ENCODE measurements at regions not wholly inside any gene's neighbourhood (a gene's known extent, or its start where the extent isn't known, plus 50 kb on each side); places are given as distances from the start of the nearest gene placed in this dataset.
"Not testable (repeated sequence)": the region's sequence is repeated elsewhere in the genome, so short reads cannot be mapped to it uniquely, and the experiment has no call there.

DNA sequence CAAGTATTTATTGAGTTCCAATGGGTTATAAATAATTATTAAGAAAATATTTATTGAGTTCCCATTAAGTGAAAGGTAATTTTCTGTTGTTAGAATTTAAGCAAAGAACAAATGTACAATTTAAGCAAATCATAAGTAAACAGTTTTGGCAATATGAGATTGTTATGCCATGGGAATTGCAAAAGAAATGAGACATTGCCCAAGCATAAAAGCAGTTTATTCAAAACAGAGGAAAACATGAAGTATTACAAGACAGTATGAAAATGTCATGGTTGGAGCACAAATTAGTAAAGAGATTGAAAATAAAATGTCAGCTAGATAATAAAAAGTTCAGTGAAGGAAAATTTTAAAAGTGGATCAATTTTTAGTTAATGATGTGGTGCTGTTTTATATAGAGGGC, 706.1 kb upstream of the EPHA5 start:
- ATAC-seq (replicated peaks in 1 of 4) (no peak), DNase-seq (no peak)
- Mint-ChIP-seq H3K4me1 (no peaks in the 10 kb centered on the region), H3K36me3 (no peaks in the 10 kb centered on the region), H3K27me3 (no peaks in the 10 kb centered on the region), H3K27ac (no peak overlapping the region), H3K9me3 (peaks cover 4 to 13% (median 10%) of the 10 kb centered on the region in 3 donors), H3K4me3 (no peak overlapping the region)
- ChIA-PET POLR2A (no interaction called here), CTCF (no interaction called here)
- H3K4me1 ChIP-seq (ENCODE audit: control insufficient read depth in 1 of 2, extremely low read depth in 1 of 2, insufficient read depth in 2 of 2, low read length in 2 of 2), result no peaks in the 10 kb centered on the region
- no peaks in the 10 kb centered on the region for H3K36me3 ChIP-seq (ENCODE audit: control insufficient read depth in 2 of 2, extremely low read depth in 1 of 2, insufficient read depth in 1 of 2, low read length in 1 of 2)
- H3K27ac ChIP-seq (ENCODE audit: low read length), result no peak overlapping the region
- no peaks in the 10 kb centered on the region for H3K27me3 ChIP-seq (replicated peaks in 1 of 2; ENCODE audit: control insufficient read depth in 2 of 2, extremely low read depth in 1 of 2, insufficient read depth in 2 of 2, low read length in 1 of 2)
- H3K9me3 ChIP-seq, result no peaks in the 10 kb centered on the region
- no peak overlapping the region for H3K4me3 ChIP-seq (ENCODE audit: control insufficient read depth in 1 of 2, extremely low read depth in 1 of 2, low read length in 1 of 2)

DNA sequence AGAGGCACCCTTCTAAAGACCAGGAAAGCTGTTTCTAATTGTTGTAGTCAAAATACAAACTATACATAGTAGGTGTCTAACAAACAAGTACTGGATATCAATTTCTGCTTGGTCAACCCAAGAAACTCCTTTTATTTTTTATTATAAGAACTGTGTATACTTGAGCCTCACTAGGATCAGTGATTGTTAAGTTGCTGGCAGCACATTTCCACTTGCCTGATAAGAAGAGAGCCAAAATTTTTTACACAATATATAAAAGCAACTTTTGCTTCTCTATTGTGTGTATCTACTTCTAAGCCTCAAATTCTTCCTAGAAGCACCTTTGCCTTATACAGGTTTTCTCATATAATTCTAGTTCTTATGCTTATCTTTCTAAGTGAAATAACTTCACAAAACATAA, 703.0 kb upstream of the EPHA5 start:
- no peak for DNase-seq
- no peak overlapping the region for H3K27ac Mint-ChIP-seq
- no peak for ATAC-seq (replicated peaks in 1 of 4)
- H3K9me3 Mint-ChIP-seq, result peaks cover 6 to 16% (median 8%) of the 10 kb centered on the region in 3 donors
- ChIA-PET POLR2A (no interaction called here), CTCF (no interaction called here)
- H3K4me1 ChIP-seq (ENCODE audit: control insufficient read depth in 1 of 2, extremely low read depth in 1 of 2, insufficient read depth in 2 of 2, low read length in 2 of 2), result no peaks in the 10 kb centered on the region
- no peaks in the 10 kb centered on the region for H3K9me3 ChIP-seq
- H3K36me3 ChIP-seq (ENCODE audit: control insufficient read depth in 2 of 2, extremely low read depth in 1 of 2, insufficient read depth in 1 of 2, low read length in 1 of 2), result no peaks in the 10 kb centered on the region
- no peaks in the 10 kb centered on the region for H3K27me3 ChIP-seq (replicated peaks in 1 of 2; ENCODE audit: control insufficient read depth in 2 of 2, extremely low read depth in 1 of 2, insufficient read depth in 2 of 2, low read length in 1 of 2)
- H3K27ac ChIP-seq (ENCODE audit: low read length), result no peak overlapping the region
- no peaks in the 10 kb centered on the region for H3K27me3 Mint-ChIP-seq
- H3K4me3 ChIP-seq (ENCODE audit: control insufficient read depth in 1 of 2, extremely low read depth in 1 of 2, low read length in 1 of 2), result no peak overlapping the region
- no peaks in the 10 kb centered on the region for H3K4me1 Mint-ChIP-seq
- H3K4me3 Mint-ChIP-seq, result no peak overlapping the region
- no peaks in the 10 kb centered on the region for H3K36me3 Mint-ChIP-seq

DNA sequence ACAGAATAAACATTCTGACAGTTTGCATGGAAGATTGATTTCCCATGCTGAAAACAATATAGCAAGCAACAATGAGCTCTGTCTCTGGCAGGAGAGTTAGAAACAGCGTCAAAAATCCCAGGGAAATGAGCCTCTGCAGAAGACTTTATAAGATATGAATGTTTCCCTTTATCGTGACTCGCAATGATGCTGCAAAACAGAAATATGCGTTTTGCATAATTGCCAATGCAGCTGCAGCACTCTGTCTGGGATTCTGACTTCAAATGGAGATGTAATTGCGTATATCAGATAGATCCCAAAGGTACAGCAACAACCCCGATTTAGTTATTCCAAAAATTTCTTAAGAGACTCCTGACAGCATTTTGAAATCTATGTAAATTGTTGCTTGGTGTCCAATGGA, 702.4 kb upstream of the EPHA5 start:
- POLR2A ChIA-PET, result no interaction called here
- Histone ChIP-seq H3K36me3 (ENCODE audit: control insufficient read depth in 2 of 2, extremely low read depth in 1 of 2, insufficient read depth in 1 of 2, low read length in 1 of 2) (no peaks in the 10 kb centered on the region), H3K4me1 (ENCODE audit: control insufficient read depth in 1 of 2, extremely low read depth in 1 of 2, insufficient read depth in 2 of 2, low read length in 2 of 2) (no peaks in the 10 kb centered on the region), H3K4me3 (ENCODE audit: control insufficient read depth in 1 of 2, extremely low read depth in 1 of 2, low read length in 1 of 2) (no peak overlapping the region), H3K9me3 (no peaks in the 10 kb centered on the region), H3K27me3 (replicated peaks in 1 of 2; ENCODE audit: control insufficient read depth in 2 of 2, extremely low read depth in 1 of 2, insufficient read depth in 2 of 2, low read length in 1 of 2) (no peaks in the 10 kb centered on the region), H3K27ac (ENCODE audit: low read length) (no peak overlapping the region)
- DNase-seq, result no peak
- Mint-ChIP-seq H3K4me3 (no peak overlapping the region), H3K27me3 (no peaks in the 10 kb centered on the region), H3K4me1 (no peaks in the 10 kb centered on the region), H3K36me3 (no peaks in the 10 kb centered on the region), H3K27ac (no peak overlapping the region), H3K9me3 (peaks cover 6 to 16% (median 8%) of the 10 kb centered on the region in 3 donors)
- ATAC-seq (replicated peaks in 1 of 4), result no peak
- 93% methylated on average over 3 of the region's 6 CpGs for WGBS (ENCODE audit: insufficient coverage)
- CTCF ChIA-PET, result no interaction called here

DNA sequence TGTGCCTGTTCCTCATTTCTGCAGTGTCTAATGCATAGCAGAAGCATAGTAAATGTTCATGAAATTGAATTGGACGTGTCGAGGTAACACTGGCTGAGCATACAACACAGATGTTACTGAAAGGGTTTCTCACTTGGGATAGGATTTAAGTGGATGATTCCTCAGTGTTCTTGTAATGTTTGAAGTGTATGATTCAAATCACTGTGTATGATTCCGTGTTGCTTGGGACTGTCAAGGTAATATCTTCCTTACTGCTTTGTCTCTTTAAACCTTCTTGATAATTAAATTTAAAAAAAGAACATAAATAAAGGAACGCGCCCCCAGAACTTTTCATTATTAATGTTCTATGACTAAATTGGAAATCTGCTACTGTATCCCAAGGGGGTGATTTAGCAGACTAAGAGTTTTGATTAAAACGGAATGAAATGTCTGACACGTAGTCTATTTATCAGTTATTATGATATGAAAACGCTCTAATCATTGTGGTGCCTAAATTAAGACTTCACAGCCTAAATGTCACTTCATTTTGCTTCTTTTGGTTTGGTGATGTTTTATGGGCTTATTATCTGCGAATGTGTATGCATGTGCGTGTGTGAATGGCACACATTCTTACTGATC, 696.9 kb upstream of the EPHA5 start:
- Histone ChIP-seq H3K36me3 (ENCODE audit: control insufficient read depth in 2 of 2, extremely low read depth in 1 of 2, insufficient read depth in 1 of 2, low read length in 1 of 2) (no peaks in the 10 kb centered on the region), H3K27ac (ENCODE audit: low read length) (no peak overlapping the region), H3K9me3 (no peaks in the 10 kb centered on the region), H3K4me1 (ENCODE audit: control insufficient read depth in 1 of 2, extremely low read depth in 1 of 2, insufficient read depth in 2 of 2, low read length in 2 of 2) (no peaks in the 10 kb centered on the region), H3K4me3 (ENCODE audit: control insufficient read depth in 1 of 2, extremely low read depth in 1 of 2, low read length in 1 of 2) (no peak overlapping the region), H3K27me3 (replicated peaks in 1 of 2; ENCODE audit: control insufficient read depth in 2 of 2, extremely low read depth in 1 of 2, insufficient read depth in 2 of 2, low read length in 1 of 2) (no peaks in the 10 kb centered on the region)
- 85% methylated on average over 2 of the region's 10 CpGs for WGBS (ENCODE audit: insufficient coverage)
- H3K36me3 Mint-ChIP-seq, result no peaks in the 10 kb centered on the region
- ATAC-seq (replicated peaks in 1 of 4) (no peak), DNase-seq (no peak)
- ChIA-PET POLR2A (no interaction called here), CTCF (no interaction called here)
- H3K4me3 Mint-ChIP-seq, result no peak overlapping the region
- H3K27ac Mint-ChIP-seq, result no peak overlapping the region
- H3K4me1 Mint-ChIP-seq, result no peaks in the 10 kb centered on the region
- H3K9me3 Mint-ChIP-seq, result peaks cover 7 to 10% (median 9%) of the 10 kb centered on the region in 3 donors
- no peaks in the 10 kb centered on the region for H3K27me3 Mint-ChIP-seq

DNA sequence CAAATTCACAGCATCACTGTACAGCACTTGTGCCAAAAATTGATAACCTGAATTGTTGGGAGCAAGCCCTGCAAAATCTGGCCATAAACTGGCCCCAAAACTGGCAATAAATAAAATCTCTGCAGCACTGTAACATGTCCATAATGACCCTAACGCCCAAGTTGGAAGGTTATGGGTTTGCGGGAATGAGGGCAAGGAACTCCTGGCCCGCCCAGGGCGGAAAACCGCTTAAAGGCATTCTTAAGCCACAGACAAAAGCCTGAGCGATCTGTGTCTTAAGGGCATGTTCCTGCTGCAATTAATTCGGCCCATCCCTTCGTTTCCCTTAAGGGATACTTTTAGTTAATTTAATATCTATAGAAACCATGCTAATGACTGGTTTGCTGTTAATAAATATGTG, 690.1 kb upstream of the EPHA5 start:
- H3K27ac Mint-ChIP-seq; CTCF ChIA-PET; POLR2A ChIA-PET; ATAC-seq (replicated peaks in 1 of 4); H3K9me3 ChIP-seq; H3K4me3 ChIP-seq (ENCODE audit: control insufficient read depth in 1 of 2, extremely low read depth in 1 of 2, low read length in 1 of 2); H3K36me3 Mint-ChIP-seq; DNase-seq; H3K27me3 ChIP-seq (replicated peaks in 1 of 2; ENCODE audit: control insufficient read depth in 2 of 2, extremely low read depth in 1 of 2, insufficient read depth in 2 of 2, low read length in 1 of 2); H3K4me1 ChIP-seq (ENCODE audit: control insufficient read depth in 1 of 2, extremely low read depth in 1 of 2, insufficient read depth in 2 of 2, low read length in 2 of 2); H3K4me3 Mint-ChIP-seq; H3K4me1 Mint-ChIP-seq; H3K27ac ChIP-seq (ENCODE audit: low read length); H3K36me3 ChIP-seq (ENCODE audit: control insufficient read depth in 2 of 2, extremely low read depth in 1 of 2, insufficient read depth in 1 of 2, low read length in 1 of 2); H3K27me3 Mint-ChIP-seq: not testable (repeated sequence)
- H3K9me3 Mint-ChIP-seq, result peaks cover 8 to 11% (median 10%) of the 10 kb centered on the region in 3 donors
- 95% methylated on average over 4 of the region's 8 CpGs for WGBS (ENCODE audit: insufficient coverage)

DNA sequence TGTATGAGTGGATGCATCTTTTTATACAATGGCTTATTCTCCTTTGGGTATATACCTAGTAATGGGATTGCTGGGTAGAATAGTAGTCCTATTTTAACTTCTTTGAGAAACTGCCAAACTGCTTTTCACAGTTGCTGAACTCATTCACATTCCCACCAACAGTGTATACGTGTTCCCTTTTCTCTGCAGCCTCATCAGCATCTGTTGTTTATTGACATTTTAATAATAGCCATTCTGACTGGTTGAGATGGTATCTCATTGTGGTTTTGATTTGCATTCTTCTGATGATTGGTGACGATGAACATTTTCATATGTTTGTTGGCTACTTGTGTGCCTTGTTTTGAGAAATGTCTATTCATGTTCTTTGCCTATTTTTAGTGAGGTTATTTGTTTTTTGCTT, 687.0 kb upstream of the EPHA5 start:
- Histone ChIP-seq H3K27ac (ENCODE audit: low read length) (no peak overlapping the region), H3K27me3 (replicated peaks in 1 of 2; ENCODE audit: control insufficient read depth in 2 of 2, extremely low read depth in 1 of 2, insufficient read depth in 2 of 2, low read length in 1 of 2) (no peaks in the 10 kb centered on the region), H3K4me1 (ENCODE audit: control insufficient read depth in 1 of 2, extremely low read depth in 1 of 2, insufficient read depth in 2 of 2, low read length in 2 of 2) (no peaks in the 10 kb centered on the region), H3K36me3 (ENCODE audit: control insufficient read depth in 2 of 2, extremely low read depth in 1 of 2, insufficient read depth in 1 of 2, low read length in 1 of 2) (no peaks in the 10 kb centered on the region), H3K4me3 (ENCODE audit: control insufficient read depth in 1 of 2, extremely low read depth in 1 of 2, low read length in 1 of 2) (no peak overlapping the region), H3K9me3 (no peaks in the 10 kb centered on the region)
- ChIA-PET CTCF (no interaction called here), POLR2A (no interaction called here)
- ATAC-seq (replicated peaks in 1 of 4), result no peak
- H3K27me3 Mint-ChIP-seq, result no peaks in the 10 kb centered on the region
- no peaks in the 10 kb centered on the region for H3K36me3 Mint-ChIP-seq
- WGBS (ENCODE audit: insufficient coverage), result 75% methylated on average over 1 of the region's 2 CpGs
- no peak overlapping the region for H3K27ac Mint-ChIP-seq
- no peak for DNase-seq
- peaks cover 15 to 19% (median 17%) of the 10 kb centered on the region in 3 donors for H3K9me3 Mint-ChIP-seq
- no peak overlapping the region for H3K4me3 Mint-ChIP-seq
- no peaks in the 10 kb centered on the region for H3K4me1 Mint-ChIP-seq

DNA sequence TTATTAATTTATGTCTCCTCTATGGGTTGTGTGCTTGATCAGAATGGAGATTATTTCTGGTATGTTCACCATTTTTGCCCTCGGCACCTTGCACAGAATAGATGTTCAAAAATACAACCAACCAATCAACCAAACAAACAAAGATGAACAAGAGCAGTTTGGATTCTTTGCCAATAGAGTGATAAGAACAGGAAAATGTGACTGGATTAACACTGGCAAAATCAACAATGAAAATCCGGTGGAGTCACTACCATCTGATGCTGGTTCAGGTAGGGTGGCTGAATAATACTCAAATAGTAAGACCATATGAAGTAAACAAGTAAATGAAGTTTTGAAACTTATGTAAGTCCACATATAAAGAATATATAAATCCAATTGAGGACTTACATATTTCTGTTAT, 685.0 kb upstream of the EPHA5 start:
- Histone ChIP-seq H3K36me3 (ENCODE audit: control insufficient read depth in 2 of 2, extremely low read depth in 1 of 2, insufficient read depth in 1 of 2, low read length in 1 of 2) (no peaks in the 10 kb centered on the region), H3K27me3 (replicated peaks in 1 of 2; ENCODE audit: control insufficient read depth in 2 of 2, extremely low read depth in 1 of 2, insufficient read depth in 2 of 2, low read length in 1 of 2) (no peaks in the 10 kb centered on the region), H3K9me3 (no peaks in the 10 kb centered on the region), H3K4me3 (ENCODE audit: control insufficient read depth in 1 of 2, extremely low read depth in 1 of 2, low read length in 1 of 2) (no peak overlapping the region), H3K4me1 (ENCODE audit: control insufficient read depth in 1 of 2, extremely low read depth in 1 of 2, insufficient read depth in 2 of 2, low read length in 2 of 2) (no peaks in the 10 kb centered on the region), H3K27ac (ENCODE audit: low read length) (no peak overlapping the region)
- Mint-ChIP-seq H3K36me3 (no peaks in the 10 kb centered on the region), H3K27ac (no peak overlapping the region), H3K4me1 (no peaks in the 10 kb centered on the region), H3K27me3 (no peaks in the 10 kb centered on the region), H3K9me3 (peaks cover 15 to 21% (median 17%) of the 10 kb centered on the region in 3 donors), H3K4me3 (no peak overlapping the region)
- ChIA-PET POLR2A (no interaction called here), CTCF (no interaction called here)
- ATAC-seq (replicated peaks in 1 of 4), result no peak
- DNase-seq, result no peak
- no CpG with 5 or more reads among the region's 2 CpGs for WGBS (ENCODE audit: insufficient coverage)
